HG03135 (cell line): ENCODE measurements at regions not wholly inside any gene's neighbourhood (a gene's known extent, or its start where the extent isn't known, plus 50 kb on each side); places are given as distances from the start of the nearest gene placed in this dataset.

Experiments
- ATAC-seq: cut with Tn5 transposase; IDR thresholded peaks from one replicate; pipeline ENCODE4 v1.9.1; 2021; ENCODE audit warnings: mild to moderate bottlenecking, moderate library complexity; ENCODE audit not compliant: unreplicated experiment

GRCh38 chr4:14277505-14277904 is 650.0 kb upstream of the BOD1L1 start:
- no peak for ATAC-seq

GRCh38 chr4:14280567-14280966 is 653.0 kb upstream of the BOD1L1 start:
- no peak for ATAC-seq

- no peak for ATAC-seq
Observed at GRCh38 chr4:14284578-14284977, 657.1 kb upstream of the BOD1L1 start.

GRCh38 chr4:14289708-14290107 is 662.2 kb upstream of the BOD1L1 start:
- ATAC-seq, result no peak

GRCh38 chr4:14293582-14293981 is 666.1 kb upstream of the BOD1L1 start:
- ATAC-seq, result no peak

- ATAC-seq, result no peak
Observed at GRCh38 chr4:14294611-14295010, 667.1 kb upstream of the BOD1L1 start.

- ATAC-seq, result no peak
Observed at GRCh38 chr4:14299166-14299565, 671.6 kb upstream of the BOD1L1 start.

- ATAC-seq, result no peak
Observed at GRCh38 chr4:14302021-14302420, 674.5 kb upstream of the BOD1L1 start.

- ATAC-seq, result no peak
Observed at GRCh38 chr4:14303856-14304255, 676.3 kb upstream of the BOD1L1 start.

- no peak for ATAC-seq
Observed at GRCh38 chr4:14308229-14308651, 680.7 kb upstream of the BOD1L1 start.

GRCh38 chr4:14309431-14309830 is 681.9 kb upstream of the BOD1L1 start:
- ATAC-seq, result no peak

GRCh38 chr4:14313757-14314156 is 686.2 kb upstream of the BOD1L1 start:
- no peak for ATAC-seq

- no peak for ATAC-seq
Observed at GRCh38 chr4:14315129-14315528, 687.2 kb upstream of the CPEB2 start.

- no peak for ATAC-seq
Observed at GRCh38 chr4:14317351-14317750, 684.9 kb upstream of the CPEB2 start.

- ATAC-seq, result no peak
Observed at GRCh38 chr4:14318671-14319070, 683.6 kb upstream of the CPEB2 start.

GRCh38 chr4:14321723-14322122 is 680.6 kb upstream of the CPEB2 start:
- no peak for ATAC-seq

GRCh38 chr4:14323191-14323590 is 679.1 kb upstream of the CPEB2 start:
- ATAC-seq, result no peak

GRCh38 chr4:14329228-14329627 is 673.1 kb upstream of the CPEB2 start:
- ATAC-seq, result no peak

- no peak for ATAC-seq
Observed at GRCh38 chr4:14333616-14334015, 668.7 kb upstream of the CPEB2 start.

- no peak for ATAC-seq
Observed at GRCh38 chr4:14334166-14334565, 668.1 kb upstream of the CPEB2 start.

GRCh38 chr4:14335872-14336271 is 666.4 kb upstream of the CPEB2 start:
- no peak for ATAC-seq

- no peak for ATAC-seq
Observed at GRCh38 chr4:14336656-14337055, 665.6 kb upstream of the CPEB2 start.

GRCh38 chr4:14337892-14338584 is 664.2 kb upstream of the CPEB2 start:
- no peak for ATAC-seq
